Glutamatergic neuron (in vitro differentiated cells): ENCODE measurements at regions not wholly inside any gene's neighbourhood (a gene's known extent, or its start where the extent isn't known, plus 50 kb on each side); places are given as distances from the start of the nearest gene placed in this dataset.

Experiments
- DNase-seq: peaks from one replicate; pipeline ENCODE4 v3.0.0; 2022
- H3K27ac Mint-ChIP-seq: one replicate; pipeline ENCODE4 v1.8.0; 2020; ENCODE audit warnings: mild to moderate bottlenecking, mixed read lengths, inconsistent platforms; ENCODE audit not compliant: unreplicated experiment
- H3K27me3 Mint-ChIP-seq: one replicate; pipeline ENCODE4 v1.8.0; 2020; ENCODE audit warnings: mild to moderate bottlenecking, moderate library complexity, mixed read lengths, inconsistent platforms; ENCODE audit not compliant: unreplicated experiment
- H3K36me3 Mint-ChIP-seq: one replicate; pipeline ENCODE4 v1.8.0; 2020; ENCODE audit warnings: mild to moderate bottlenecking, mixed read lengths, inconsistent platforms; ENCODE audit not compliant: unreplicated experiment
- H3K4me1 Mint-ChIP-seq: one replicate; pipeline ENCODE4 v1.8.0; 2020; ENCODE audit warnings: mild to moderate bottlenecking, low read depth, mixed read lengths, inconsistent platforms; ENCODE audit not compliant: unreplicated experiment
- H3K4me3 Mint-ChIP-seq: one replicate; pipeline ENCODE4 v1.8.0; 2020; ENCODE audit warnings: mild to moderate bottlenecking, mixed read lengths, inconsistent platforms; ENCODE audit not compliant: unreplicated experiment
- H3K9me3 Mint-ChIP-seq: one replicate; pipeline ENCODE4 v1.8.0; 2020; ENCODE audit warnings: mild to moderate bottlenecking, moderate library complexity, mixed read lengths, inconsistent platforms; ENCODE audit not compliant: unreplicated experiment
- CTCF ChIP-seq: fragments of 200-600 bp; sonication (generic); IDR thresholded peaks from one replicate; pipeline ENCODE4 v1.5.0; 2021; ENCODE audit not compliant: partially characterized antibody, unreplicated experiment

- H3K27me3 Mint-ChIP-seq: no peaks in the 10 kb centered on the region
These were observed 394.4 kb downstream of the DAD1 start for GRCh38 chr14:22194664-22195063.

GRCh38 chr14:22190411-22191191 lies 398.4 kb downstream of the DAD1 start:
- Mint-ChIP-seq H3K4me1 (no peaks in the 10 kb centered on the region), H3K27ac (no peak overlapping the region), H3K36me3 (no peaks in the 10 kb centered on the region), H3K27me3 (no peaks in the 10 kb centered on the region), H3K9me3 (no peaks in the 10 kb centered on the region), H3K4me3 (no peak overlapping the region)
- DNase-seq: no peak
- no peak for TF ChIP-seq CTCF

More at GRCh38 chr14:22194664-22195063, 394.4 kb downstream of the DAD1 start:
- Mint-ChIP-seq H3K4me3 (no peak overlapping the region), H3K27ac (no peak overlapping the region), H3K4me1 (no peaks in the 10 kb centered on the region), H3K9me3 (peaks cover 2% of the 10 kb centered on the region), H3K36me3 (no peaks in the 10 kb centered on the region)
- no peak for DNase-seq
- no peak for TF ChIP-seq CTCF

- DNase-seq: no peak
- Mint-ChIP-seq H3K4me1 (no peaks in the 10 kb centered on the region), H3K9me3 (no peaks in the 10 kb centered on the region), H3K4me3 (no peak overlapping the region), H3K27ac (no peak overlapping the region), H3K27me3 (no peaks in the 10 kb centered on the region), H3K36me3 (no peaks in the 10 kb centered on the region)
- TF ChIP-seq CTCF: no peak
These were observed 399.1 kb downstream of the DAD1 start for GRCh38 chr14:22189881-22190280.

- no peaks in the 10 kb centered on the region for H3K36me3 Mint-ChIP-seq
- H3K4me3 Mint-ChIP-seq: no peak overlapping the region
These were observed 400.7 kb downstream of the DAD1 start for GRCh38 chr14:22188318-22188717.

More at GRCh38 chr14:22188318-22188717, 400.7 kb downstream of the DAD1 start:
- H3K4me1 Mint-ChIP-seq: no peaks in the 10 kb centered on the region
- no peak overlapping the region for H3K27ac Mint-ChIP-seq
- no peaks in the 10 kb centered on the region for H3K27me3 Mint-ChIP-seq
- no peak for DNase-seq
- H3K9me3 Mint-ChIP-seq: no peaks in the 10 kb centered on the region
- TF ChIP-seq CTCF: no peak
